Keratinocyte (primary cell): ENCODE measurements at regions not wholly inside any gene's neighbourhood (a gene's known extent, or its start where the extent isn't known, plus 50 kb on each side); places are given as distances from the start of the nearest gene placed in this dataset.

Source experiments
- CTCF ChIP-seq, 3 experiments: IDR thresholded peaks in 1 of 3; conservative IDR thresholded peaks in 1 of 3; optimal IDR thresholded peaks in 1 of 3; 2 replicates in 2 of 3; 3 replicates in 1 of 3; pipeline versions ENCODE3 to v1.5.1; 2011; ENCODE audit warnings: low read length in 3 of 3, mild to moderate bottlenecking in 3 of 3, moderate library complexity in 2 of 3, control low read depth in 1 of 3, inconsistent platforms in 1 of 3; ENCODE audit not compliant: insufficient read depth in 2 of 3; ENCODE audit errors: extremely low read depth in 1 of 3
- EZH2 ChIP-seq: IDR thresholded peaks from one replicate; pipeline ENCODE4 v1.6.1; 2012; ENCODE audit warnings: inconsistent platforms, mild to moderate bottlenecking, low read length, moderate library complexity

- no peak for TF ChIP-seq CTCF (optimal IDR thresholded peaks at IDR 0.05 in 1 of 3, IDR thresholded peaks at IDR 0.05 in 1 of 3, conservative IDR thresholded peaks at IDR 0.05 in 1 of 3; ENCODE audit: extremely low read depth in 1 of 3, insufficient read depth in 2 of 3, low read length in 3 of 3)
- no peak for TF ChIP-seq EZH2
Measured at GRCh38 chr2:19815746-19816145, 86.0 kb downstream of the TTC32 start.
